ENCODE measurements at regions not wholly inside any gene's neighbourhood (a gene's known extent, or its start where the extent isn't known, plus 50 kb on each side); places are given as distances from the start of the nearest gene placed in this dataset.

GRCh38 chr7:65609131-65609530, 235.5 kb downstream of the ZNF92 start:
- TF ChIP-seq TAF1 (IDR thresholded peaks at IDR 0.05; ENCODE audit: borderline replicate concordance, low read depth, low read length) = no peak
- TF ChIP-seq POLR2A (IDR thresholded peaks at IDR 0.05; ENCODE audit: low read depth, low read length) = no peak
